Nephron (organoid): ENCODE measurements at regions not wholly inside any gene's neighbourhood (a gene's known extent, or its start where the extent isn't known, plus 50 kb on each side); places are given as distances from the start of the nearest gene placed in this dataset.

Experiments used
- H3K27ac Mint-ChIP-seq, 3 experiments: 2 replicates each; pipeline ENCODE4 v1.8.0; 2020; ENCODE audit warnings: mixed read lengths in 3 of 3, mild to moderate bottlenecking in 2 of 3, moderate library complexity in 1 of 3
- H3K27me3 Mint-ChIP-seq: 2 replicates; pipeline ENCODE4 v1.8.0; 2021; ENCODE audit warnings: low read depth, mild to moderate bottlenecking, moderate library complexity, mixed read lengths
- H3K36me3 Mint-ChIP-seq: 2 replicates; pipeline ENCODE4 v1.8.0; 2020; ENCODE audit warnings: low read depth, mixed read lengths
- H3K4me1 Mint-ChIP-seq: 2 replicates; pipeline ENCODE4 v1.8.0; 2020; ENCODE audit warnings: mixed read lengths
- H3K4me3 Mint-ChIP-seq, 3 experiments: 2 replicates each; pipeline ENCODE4 v1.8.0; 2020; ENCODE audit warnings: mild to moderate bottlenecking in 3 of 3, mixed read lengths in 3 of 3, moderate library complexity in 2 of 3
- H3K9me3 Mint-ChIP-seq: 2 replicates; pipeline ENCODE4 v1.8.0; 2020; ENCODE audit warnings: mixed read lengths
- TF ChIP-seq, protein P1 (sequence below), 3 experiments: fragments of 200-600 bp; sonication (generic); IDR thresholded peaks; one replicate each; pipeline ENCODE4 v1.5.0; 2021; ENCODE audit warnings: antibody characterized with exemption in 3 of 3; ENCODE audit not compliant: unreplicated experiment in 3 of 3

- H3K4me1 Mint-ChIP-seq: no peaks in the 10 kb centered on the region
- no peaks in the 10 kb centered on the region for H3K36me3 Mint-ChIP-seq
- H3K27me3 Mint-ChIP-seq: no peaks in the 10 kb centered on the region
- TF ChIP-seq, protein P1, sequence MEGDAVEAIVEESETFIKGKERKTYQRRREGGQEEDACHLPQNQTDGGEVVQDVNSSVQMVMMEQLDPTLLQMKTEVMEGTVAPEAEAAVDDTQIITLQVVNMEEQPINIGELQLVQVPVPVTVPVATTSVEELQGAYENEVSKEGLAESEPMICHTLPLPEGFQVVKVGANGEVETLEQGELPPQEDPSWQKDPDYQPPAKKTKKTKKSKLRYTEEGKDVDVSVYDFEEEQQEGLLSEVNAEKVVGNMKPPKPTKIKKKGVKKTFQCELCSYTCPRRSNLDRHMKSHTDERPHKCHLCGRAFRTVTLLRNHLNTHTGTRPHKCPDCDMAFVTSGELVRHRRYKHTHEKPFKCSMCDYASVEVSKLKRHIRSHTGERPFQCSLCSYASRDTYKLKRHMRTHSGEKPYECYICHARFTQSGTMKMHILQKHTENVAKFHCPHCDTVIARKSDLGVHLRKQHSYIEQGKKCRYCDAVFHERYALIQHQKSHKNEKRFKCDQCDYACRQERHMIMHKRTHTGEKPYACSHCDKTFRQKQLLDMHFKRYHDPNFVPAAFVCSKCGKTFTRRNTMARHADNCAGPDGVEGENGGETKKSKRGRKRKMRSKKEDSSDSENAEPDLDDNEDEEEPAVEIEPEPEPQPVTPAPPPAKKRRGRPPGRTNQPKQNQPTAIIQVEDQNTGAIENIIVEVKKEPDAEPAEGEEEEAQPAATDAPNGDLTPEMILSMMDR (IDR thresholded peaks at IDR 0.05; ENCODE audit: unreplicated experiment in 3 of 3): no peak
- H3K9me3 Mint-ChIP-seq: peaks cover 2% of the 10 kb centered on the region
- no peak overlapping the region for H3K27ac Mint-ChIP-seq
- no peak overlapping the region for H3K4me3 Mint-ChIP-seq
Measured at GRCh38 chr18:38805256-38805655, 1239.7 kb upstream of the CELF4 start.

GRCh38 chr18:38801640-38802039 lies 1236.0 kb upstream of the CELF4 start:
- peaks cover 3% of the 10 kb centered on the region for H3K27me3 Mint-ChIP-seq
- TF ChIP-seq, protein P1 (IDR thresholded peaks at IDR 0.05; ENCODE audit: unreplicated experiment in 3 of 3): no peak

DNA sequence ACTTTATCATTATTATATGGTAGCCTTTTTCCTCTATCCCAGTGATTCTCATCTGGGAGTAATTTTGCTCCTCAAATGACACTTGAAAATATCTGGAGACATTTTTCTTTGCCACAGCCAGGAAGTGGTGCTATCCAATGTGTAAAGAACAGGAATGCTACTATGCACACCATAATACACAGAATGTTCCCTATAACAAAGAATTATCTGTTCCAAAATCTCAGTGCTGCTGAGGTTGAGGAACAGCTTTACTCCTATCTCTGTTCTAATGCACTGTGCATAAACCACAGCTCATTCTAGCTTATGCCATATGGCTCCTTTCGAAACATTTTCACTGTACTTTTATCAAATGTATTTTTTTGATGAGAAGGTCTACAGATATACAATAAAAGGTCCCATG lies 1231.2 kb upstream of the CELF4 start:
- TF ChIP-seq, protein P1 (IDR thresholded peaks at IDR 0.05; ENCODE audit: unreplicated experiment in 3 of 3): no peak
- H3K9me3 Mint-ChIP-seq: peaks cover 2% of the 10 kb centered on the region
- no peak overlapping the region for H3K4me3 Mint-ChIP-seq
- no peak overlapping the region for H3K27ac Mint-ChIP-seq
- peaks cover 3% of the 10 kb centered on the region for H3K27me3 Mint-ChIP-seq
- H3K36me3 Mint-ChIP-seq: no peaks in the 10 kb centered on the region
- H3K4me1 Mint-ChIP-seq: no peaks in the 10 kb centered on the region

More at GRCh38 chr18:38801640-38802039, 1236.0 kb upstream of the CELF4 start:
- no peaks in the 10 kb centered on the region for H3K36me3 Mint-ChIP-seq
- H3K27ac Mint-ChIP-seq: no peak overlapping the region
- H3K4me3 Mint-ChIP-seq: no peak overlapping the region
- H3K4me1 Mint-ChIP-seq: no peaks in the 10 kb centered on the region
- H3K9me3 Mint-ChIP-seq: peaks cover 2% of the 10 kb centered on the region

DNA sequence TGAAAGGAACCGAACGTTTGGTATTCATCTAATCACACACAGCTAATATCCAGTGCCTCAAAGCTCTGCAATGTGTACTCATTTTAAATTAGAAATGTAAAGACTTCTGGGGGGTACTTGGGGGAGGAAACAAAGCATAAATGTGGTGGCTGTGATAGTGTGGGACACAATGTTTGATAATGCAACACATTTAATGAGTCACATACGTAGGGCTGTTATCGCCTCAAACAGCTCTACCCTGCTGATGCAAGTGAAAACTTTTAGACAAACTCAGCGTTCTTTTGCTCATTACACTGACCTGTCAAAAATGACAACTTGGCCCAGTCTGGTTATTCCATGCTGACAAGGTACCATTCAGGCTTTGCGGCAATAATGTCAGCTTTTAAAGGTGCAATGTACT lies 1227.1 kb upstream of the CELF4 start:
- Mint-ChIP-seq H3K36me3 (no peaks in the 10 kb centered on the region), H3K4me3 (no peak overlapping the region), H3K9me3 (no peaks in the 10 kb centered on the region), H3K27ac (no peak overlapping the region), H3K4me1 (no peaks in the 10 kb centered on the region), H3K27me3 (no peaks in the 10 kb centered on the region)
- TF ChIP-seq, protein P1 (IDR thresholded peaks at IDR 0.05; ENCODE audit: unreplicated experiment in 3 of 3): no peak

DNA sequence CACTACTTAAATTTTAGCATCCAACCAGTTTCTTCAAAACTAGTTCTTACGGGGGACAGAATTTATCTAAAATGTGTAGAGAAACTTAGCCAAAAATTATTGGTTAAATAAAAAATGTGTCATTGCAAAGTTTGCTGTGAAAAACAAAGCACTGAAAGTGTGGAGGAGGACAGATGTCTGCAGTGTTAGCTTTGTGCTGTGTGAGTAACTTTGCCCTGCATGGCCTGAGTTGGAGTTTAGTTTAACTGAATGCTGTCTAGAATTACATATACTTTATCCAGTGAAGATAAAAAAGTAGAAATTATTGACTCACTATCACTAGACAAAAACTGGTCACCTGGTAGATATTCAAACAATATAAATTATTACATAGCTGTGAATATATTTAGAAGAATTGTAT lies 1225.2 kb upstream of the CELF4 start:
- TF ChIP-seq, protein P1 (IDR thresholded peaks at IDR 0.05; ENCODE audit: unreplicated experiment in 3 of 3): no peak
- Mint-ChIP-seq H3K27ac (no peak overlapping the region), H3K27me3 (no peaks in the 10 kb centered on the region), H3K9me3 (no peaks in the 10 kb centered on the region), H3K36me3 (no peaks in the 10 kb centered on the region), H3K4me3 (no peak overlapping the region), H3K4me1 (no peaks in the 10 kb centered on the region)

GRCh38 chr18:38790303-38790702 lies 1224.7 kb upstream of the CELF4 start:
- H3K27ac Mint-ChIP-seq: no peak overlapping the region

More at GRCh38 chr18:38790303-38790702, 1224.7 kb upstream of the CELF4 start:
- H3K36me3 Mint-ChIP-seq: no peaks in the 10 kb centered on the region
- no peaks in the 10 kb centered on the region for H3K4me1 Mint-ChIP-seq
- TF ChIP-seq, protein P1 (IDR thresholded peaks at IDR 0.05; ENCODE audit: unreplicated experiment in 3 of 3): peak in 1 of 3 experiments; percentile 7
- no peaks in the 10 kb centered on the region for H3K9me3 Mint-ChIP-seq
- no peaks in the 10 kb centered on the region for H3K27me3 Mint-ChIP-seq
- no peak overlapping the region for H3K4me3 Mint-ChIP-seq
